Tibial nerve (tissue), 4 donors: ENCODE measurements at regions not wholly inside any gene's neighbourhood (a gene's known extent, or its start where the extent isn't known, plus 50 kb on each side); places are given as distances from the start of the nearest gene placed in this dataset.

ENCODE experiments used
- DNase-seq, 2 donors: peaks; one replicate each; pipeline ENCODE4 v3.0.0-alpha.2; 2019; ENCODE audit warnings: low spot score in 2 of 2
- H3K27ac ChIP-seq, 4 donors: fragments of 200-600 bp; sonication (generic) in 3 of 4; one replicate each; pipeline ENCODE4 v1.5.1; 2017 to 2019; ENCODE audit warnings: mild to moderate bottlenecking in 1 of 4
- H3K27me3 ChIP-seq, 2 donors: fragments of 200-600 bp; sonication (generic) in 1 of 2; one replicate each; pipeline versions ENCODE4 v1.5.1 to v1.6.0; 2017 to 2019
- H3K36me3 ChIP-seq, 3 donors: fragments of 200-600 bp; sonication (generic); one replicate each; pipeline ENCODE4 v1.5.1; 2018 to 2019
- H3K4me1 ChIP-seq, 4 donors: fragments of 200-600 bp; sonication (generic) in 3 of 4; one replicate each; pipeline ENCODE4 v1.5.1; 2017 to 2019
- H3K4me3 ChIP-seq, 4 donors: fragments of 200-600 bp; sonication (generic) in 3 of 4; one replicate each; pipeline ENCODE4 v1.5.1; 2017 to 2019; ENCODE audit warnings: mild to moderate bottlenecking in 1 of 4, moderate library complexity in 1 of 4
- H3K9me3 ChIP-seq, 4 donors: fragments of 200-600 bp; sonication (generic) in 3 of 4; one replicate each; pipeline ENCODE4 v1.5.1; 2017 to 2019
- CTCF ChIP-seq, 5 experiments: fragments of 200-600 bp in 3 of 5; fragments of 450-650 bp in 2 of 5; sonication (generic) in 3 of 5; IDR thresholded peaks; one replicate each; pipeline ENCODE4 v1.5.1; 2016 to 2019; ENCODE audit warnings: antibody characterized with exemption in 5 of 5, mild to moderate bottlenecking in 3 of 5, moderate library complexity in 2 of 5
- EP300 ChIP-seq, 2 donors: sonication (generic); formaldehyde crosslinking; IDR thresholded peaks; one replicate each; pipeline ENCODE4 v1.6.1; 2017; ENCODE audit warnings: antibody characterized with exemption in 2 of 2, mild to moderate bottlenecking in 1 of 2
- POLR2A ChIP-seq, 2 donors: fragments of 450-650 bp; IDR thresholded peaks; one replicate each; pipeline ENCODE4 v1.6.1; 2017; ENCODE audit warnings: antibody characterized with exemption in 2 of 2, mild to moderate bottlenecking in 2 of 2, moderate library complexity in 2 of 2
- WGBS, 2 donors: methylation state at CpG; one replicate each; pipeline ENCODE4 v1.1.5; 2018; 5-methylcytosine and 5-hydroxymethylcytosine counted together

- WGBS, 2 donors, result 85 to 100% methylated on average over 2 of the region's 2 CpGs
- no peaks in the 10 kb centered on the region for H3K36me3 ChIP-seq
- H3K27me3 ChIP-seq, result no peaks in the 10 kb centered on the region
- no peak for TF ChIP-seq POLR2A (IDR thresholded peaks at IDR 0.05)
- TF ChIP-seq EP300 (IDR thresholded peaks at IDR 0.05), result no peak
- no peak for TF ChIP-seq CTCF (IDR thresholded peaks at IDR 0.05)
- peaks cover 0 to 11% (median under 1%) of the 10 kb centered on the region in 4 donors for H3K4me1 ChIP-seq
- no peak for DNase-seq
- no peak overlapping the region for H3K27ac ChIP-seq
- no peak overlapping the region for H3K4me3 ChIP-seq
- no peaks in the 10 kb centered on the region for H3K9me3 ChIP-seq
Observed at GRCh38 chr7:42704710-42705109, 207.2 kb downstream of the C7orf25 start.

- no peak overlapping the region for H3K27ac ChIP-seq
- WGBS, 2 donors, result 36 to 52% methylated on average over 1 of the region's 1 CpG
- no peaks in the 10 kb centered on the region for H3K27me3 ChIP-seq
- H3K36me3 ChIP-seq, result no peaks in the 10 kb centered on the region
- H3K4me3 ChIP-seq, result no peak overlapping the region
- TF ChIP-seq EP300 (IDR thresholded peaks at IDR 0.05) (no peak), POLR2A (IDR thresholded peaks at IDR 0.05) (no peak), CTCF (IDR thresholded peaks at IDR 0.05) (no peak)
- no peaks in the 10 kb centered on the region for H3K9me3 ChIP-seq
- H3K4me1 ChIP-seq, result peaks cover 0 to 29% (median 4%) of the 10 kb centered on the region in 4 donors
- DNase-seq, result no peak
Observed at GRCh38 chr7:42702647-42703046, 209.2 kb downstream of the C7orf25 start.

GRCh38 chr7:42700406-42701327, 211.2 kb downstream of the C7orf25 start:
- WGBS, 2 donors, result 44 to 47% methylated on average over 6 of the region's 6 CpGs
- no peak for DNase-seq
- peak overlapping the region in 1 of 4 donors; percentile 40 for H3K27ac ChIP-seq

GRCh38 chr7:42699380-42700178, 212.3 kb downstream of the C7orf25 start:
- no peak for DNase-seq
- H3K4me3 ChIP-seq, result no peak overlapping the region
- H3K9me3 ChIP-seq, result no peaks in the 10 kb centered on the region
- no peaks in the 10 kb centered on the region for H3K27me3 ChIP-seq
- no peak overlapping the region for H3K27ac ChIP-seq
- WGBS, 2 donors, result 47 to 60% methylated on average over 11 of the region's 11 CpGs
- no peaks in the 10 kb centered on the region for H3K36me3 ChIP-seq
- no peak for TF ChIP-seq POLR2A (IDR thresholded peaks at IDR 0.05)
- TF ChIP-seq EP300 (IDR thresholded peaks at IDR 0.05), result no peak
- no peak for TF ChIP-seq CTCF (IDR thresholded peaks at IDR 0.05)
- H3K4me1 ChIP-seq, result peaks cover 0 to 38% (median 9%) of the 10 kb centered on the region in 4 donors

More at GRCh38 chr7:42700406-42701327, 211.2 kb downstream of the C7orf25 start:
- Histone ChIP-seq H3K9me3 (no peaks in the 10 kb centered on the region), H3K27me3 (no peaks in the 10 kb centered on the region), H3K4me1 (peaks cover 0 to 29% (median 5%) of the 10 kb centered on the region in 4 donors), H3K4me3 (no peak overlapping the region), H3K36me3 (no peaks in the 10 kb centered on the region)
- no peak for TF ChIP-seq EP300 (IDR thresholded peaks at IDR 0.05)
- no peak for TF ChIP-seq CTCF (IDR thresholded peaks at IDR 0.05)
- TF ChIP-seq POLR2A (IDR thresholded peaks at IDR 0.05), result no peak
